ENCODE measurements at regions not wholly inside any gene's neighbourhood (a gene's known extent, or its start where the extent isn't known, plus 50 kb on each side); places are given as distances from the start of the nearest gene placed in this dataset.

DNA sequence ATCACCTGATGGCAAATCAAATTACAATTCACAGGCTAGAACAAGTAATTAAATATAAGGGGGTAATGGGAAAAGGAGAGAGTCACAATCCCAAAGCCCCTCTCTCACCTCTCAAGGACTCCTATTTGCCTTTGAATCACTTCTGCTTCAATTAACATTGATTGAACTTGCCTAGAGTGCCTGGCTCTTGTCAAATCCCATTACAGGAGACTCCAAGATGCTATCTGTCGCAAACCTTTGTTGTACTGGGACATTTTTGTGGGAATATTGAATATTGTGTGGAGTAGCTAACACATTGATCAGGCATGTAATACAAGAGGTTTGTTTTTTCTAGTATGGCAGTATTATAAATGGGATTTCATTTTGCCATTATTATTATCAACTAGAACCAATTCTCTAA lies 412.8 kb upstream of the AZI2 start:
- no peaks in the 10 kb centered on the region for H3K36me3 Mint-ChIP-seq
- H3K4me3 Mint-ChIP-seq: no peak overlapping the region
- DNase-seq: no peak
- H3K27ac Mint-ChIP-seq: no peak overlapping the region
- H3K9me3 Mint-ChIP-seq: peaks cover 0 to 12% (median 3%) of the 10 kb centered on the region in 6 donors
- H3K4me1 Mint-ChIP-seq: no peaks in the 10 kb centered on the region
- peaks cover 0 to 3% (median 0%) of the 10 kb centered on the region in 3 donors for H3K27me3 Mint-ChIP-seq (ENCODE audit: low read depth in 3 of 3)

DNA sequence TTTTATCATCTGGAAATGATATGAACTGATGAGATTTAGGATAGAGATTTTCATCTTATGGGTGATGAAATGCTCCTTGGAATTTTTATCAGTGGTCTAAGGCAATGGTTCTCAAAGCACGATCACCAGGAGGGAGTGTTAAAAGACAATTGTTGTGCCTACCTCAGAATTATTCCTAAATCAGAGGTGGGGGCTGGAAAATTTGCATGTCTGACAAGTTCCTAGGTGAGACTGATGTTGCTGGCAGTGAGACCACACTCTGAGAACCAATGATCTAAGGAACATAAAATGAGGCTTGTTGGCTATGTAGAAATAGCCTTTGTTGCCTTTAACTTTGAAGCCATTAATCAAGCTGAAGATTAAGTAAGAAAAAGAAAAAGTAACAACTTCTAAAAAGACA lies 416.6 kb upstream of the AZI2 start:
- Mint-ChIP-seq H3K4me1 (no peaks in the 10 kb centered on the region), H3K36me3 (no peaks in the 10 kb centered on the region), H3K4me3 (no peak overlapping the region), H3K27me3 (ENCODE audit: low read depth in 3 of 3) (peaks cover 0 to 3% (median 0%) of the 10 kb centered on the region in 3 donors), H3K27ac (no peak overlapping the region), H3K9me3 (peaks cover 3 to 12% (median 5%) of the 10 kb centered on the region in 6 donors)
- DNase-seq: no peak

DNA sequence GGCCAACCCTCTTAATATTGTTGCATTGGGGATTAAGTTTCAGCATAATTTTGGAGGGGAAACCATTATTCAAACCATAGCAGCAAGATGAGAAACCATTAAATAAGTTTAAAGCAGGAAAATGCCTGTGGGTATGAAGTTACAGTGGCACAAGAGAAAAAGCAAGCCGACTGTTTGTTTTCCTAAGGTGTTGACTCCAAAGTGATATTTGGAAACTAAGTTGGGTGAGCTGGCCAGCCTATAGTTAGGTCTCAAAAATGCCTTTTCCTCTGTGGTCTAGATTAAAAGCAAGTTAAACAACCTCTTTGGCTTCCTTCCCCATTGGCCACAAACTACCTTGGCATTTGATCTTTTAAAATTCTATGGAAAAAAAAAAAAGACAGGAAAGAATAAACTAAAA lies 419.8 kb upstream of the AZI2 start:
- H3K4me3 Mint-ChIP-seq: no peak overlapping the region
- no peak for DNase-seq
- H3K4me1 Mint-ChIP-seq: no peaks in the 10 kb centered on the region
- peaks cover 6 to 39% (median 24%) of the 10 kb centered on the region in 6 donors for H3K9me3 Mint-ChIP-seq
- H3K36me3 Mint-ChIP-seq: no peaks in the 10 kb centered on the region
- H3K27me3 Mint-ChIP-seq (ENCODE audit: low read depth in 3 of 3): peaks cover 0 to 2% (median 0%) of the 10 kb centered on the region in 3 donors
- no peak overlapping the region for H3K27ac Mint-ChIP-seq

DNA sequence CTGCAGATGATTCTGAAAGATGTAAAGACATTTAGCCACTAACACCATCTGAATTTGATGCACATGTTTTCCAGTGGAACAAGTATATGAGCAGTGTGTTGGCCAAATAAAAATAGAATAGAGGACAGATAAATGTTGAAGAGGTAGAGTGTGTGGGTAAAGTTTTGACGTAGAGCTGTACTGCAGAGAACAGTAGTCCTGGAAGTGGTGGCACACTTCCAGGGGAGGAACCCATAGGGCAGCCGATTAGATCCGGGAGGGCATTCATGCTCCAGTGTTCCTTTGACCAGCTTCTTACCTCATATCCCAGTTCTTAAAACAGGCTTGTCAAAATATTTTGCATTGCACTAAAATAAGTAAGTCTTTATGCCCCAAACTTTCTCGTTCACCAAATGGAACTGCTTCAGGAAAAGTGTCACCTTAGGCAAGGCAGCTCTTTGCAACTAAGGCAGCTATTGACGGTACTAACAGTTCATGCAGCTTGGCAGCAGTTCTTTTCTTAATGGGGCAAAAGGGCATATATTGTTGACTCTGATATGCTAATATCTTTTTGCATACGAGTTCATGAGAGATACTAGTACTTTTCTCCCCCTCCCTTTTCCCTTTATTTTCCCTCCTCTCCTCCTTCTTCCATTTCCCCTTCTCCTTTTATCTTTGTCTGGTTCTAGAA lies 429.3 kb upstream of the AZI2 start:
- Mint-ChIP-seq H3K4me3 (no peak overlapping the region), H3K4me1 (no peaks in the 10 kb centered on the region), H3K27me3 (ENCODE audit: low read depth in 3 of 3) (no peaks in the 10 kb centered on the region), H3K9me3 (peaks cover 0 to 38% (median 8%) of the 10 kb centered on the region in 6 donors), H3K27ac (no peak overlapping the region), H3K36me3 (no peaks in the 10 kb centered on the region)
- no peak for DNase-seq

DNA sequence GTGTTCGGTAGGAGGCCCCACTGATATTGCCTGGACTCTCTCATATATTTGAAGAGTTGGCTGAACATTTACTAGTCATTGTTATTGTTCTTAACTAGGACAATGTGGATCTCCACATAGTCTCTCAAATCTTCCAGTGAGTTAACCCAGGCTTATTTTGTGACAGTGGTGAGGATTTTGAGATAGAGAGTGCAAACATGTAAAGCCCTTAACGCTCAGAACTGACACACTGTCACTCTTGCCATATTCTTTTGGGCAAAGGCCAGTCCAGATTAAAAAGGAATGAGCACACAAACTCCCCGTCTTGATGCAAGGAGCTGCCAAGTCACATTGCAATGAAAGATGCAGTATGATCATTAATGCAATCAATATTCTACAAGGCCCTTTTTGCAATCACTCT lies 431.9 kb upstream of the AZI2 start:
- Mint-ChIP-seq H3K4me3 (no peak overlapping the region), H3K27ac (no peak overlapping the region), H3K4me1 (no peaks in the 10 kb centered on the region), H3K27me3 (ENCODE audit: low read depth in 3 of 3) (no peaks in the 10 kb centered on the region), H3K36me3 (no peaks in the 10 kb centered on the region), H3K9me3 (peaks cover 0 to 21% (median 1%) of the 10 kb centered on the region in 6 donors)
- no peak for DNase-seq

DNA sequence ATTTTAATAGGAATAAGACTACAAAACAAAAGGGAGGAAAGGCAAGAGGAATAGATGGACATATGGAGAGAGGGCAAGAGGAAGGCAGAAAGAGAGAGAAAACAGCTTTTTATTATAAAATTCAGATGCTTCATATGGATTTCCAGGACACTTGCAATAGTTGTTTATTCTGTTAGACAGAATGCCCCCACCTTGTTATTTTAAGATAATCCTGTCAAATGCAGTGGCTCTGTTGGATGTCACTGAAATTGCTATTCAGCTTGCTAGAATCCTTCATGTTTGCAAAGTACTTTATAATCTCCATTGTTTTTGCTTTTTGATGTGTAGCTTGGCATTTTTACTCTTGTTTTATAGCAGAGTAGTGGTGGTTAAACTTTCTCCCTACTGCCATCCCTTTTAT lies 432.4 kb upstream of the AZI2 start:
- no peak overlapping the region for H3K27ac Mint-ChIP-seq
- H3K4me3 Mint-ChIP-seq: no peak overlapping the region
- peaks cover 0 to 16% (median 1%) of the 10 kb centered on the region in 6 donors for H3K9me3 Mint-ChIP-seq
- no peaks in the 10 kb centered on the region for H3K27me3 Mint-ChIP-seq (ENCODE audit: low read depth in 3 of 3)
- H3K36me3 Mint-ChIP-seq: no peaks in the 10 kb centered on the region
- no peaks in the 10 kb centered on the region for H3K4me1 Mint-ChIP-seq
- no peak for DNase-seq

DNA sequence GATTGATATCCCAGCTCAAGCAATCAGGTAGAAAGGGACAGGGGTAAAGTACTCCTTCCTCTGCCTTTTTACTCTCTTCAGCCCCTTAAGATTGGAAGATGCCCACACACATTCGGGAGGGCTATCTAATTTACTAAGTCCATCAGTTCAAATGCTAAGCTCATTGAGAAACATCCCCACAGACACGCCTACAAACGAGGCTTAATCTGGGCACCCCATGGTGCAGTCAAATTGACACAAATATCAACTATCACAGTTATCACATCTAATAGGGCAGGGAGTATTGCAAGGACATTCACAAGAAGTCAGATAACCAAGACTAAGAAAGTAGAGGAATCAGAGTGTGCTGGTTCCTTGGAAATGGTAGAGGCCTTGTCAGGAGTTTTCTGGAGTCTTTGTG lies 437.8 kb upstream of the AZI2 start:
- Mint-ChIP-seq H3K27me3 (ENCODE audit: low read depth in 3 of 3) (peaks cover 0 to 3% (median 2%) of the 10 kb centered on the region in 3 donors), H3K4me1 (no peaks in the 10 kb centered on the region), H3K4me3 (no peak overlapping the region), H3K36me3 (no peaks in the 10 kb centered on the region), H3K27ac (no peak overlapping the region), H3K9me3 (peaks cover 0 to 7% (median 1%) of the 10 kb centered on the region in 6 donors)
- DNase-seq: no peak

DNA sequence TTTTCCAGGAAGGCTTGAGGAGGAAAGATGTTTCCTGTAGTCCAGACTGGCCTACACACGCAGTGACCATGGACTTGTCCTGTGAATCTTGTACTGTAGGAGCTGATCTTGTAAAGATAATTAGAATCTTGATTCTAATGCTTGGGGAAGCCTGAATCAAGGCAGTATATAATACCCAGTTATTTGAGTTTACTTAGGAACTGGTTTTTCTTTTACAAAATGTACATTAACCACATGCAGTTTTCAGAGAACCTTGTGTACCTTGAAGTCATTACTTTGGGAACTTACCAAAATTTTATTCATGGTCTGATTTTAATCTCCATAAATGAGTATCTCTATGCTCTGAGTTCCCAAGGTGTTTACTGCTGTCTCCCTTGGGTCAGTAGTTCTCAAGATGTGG lies 439.9 kb upstream of the AZI2 start:
- Mint-ChIP-seq H3K36me3 (no peaks in the 10 kb centered on the region), H3K4me3 (no peak overlapping the region), H3K9me3 (peaks cover 0 to 16% (median 1%) of the 10 kb centered on the region in 6 donors), H3K27me3 (ENCODE audit: low read depth in 3 of 3) (peaks cover 0 to 3% (median 2%) of the 10 kb centered on the region in 3 donors), H3K4me1 (no peaks in the 10 kb centered on the region), H3K27ac (no peak overlapping the region)
- DNase-seq: no peak

DNA sequence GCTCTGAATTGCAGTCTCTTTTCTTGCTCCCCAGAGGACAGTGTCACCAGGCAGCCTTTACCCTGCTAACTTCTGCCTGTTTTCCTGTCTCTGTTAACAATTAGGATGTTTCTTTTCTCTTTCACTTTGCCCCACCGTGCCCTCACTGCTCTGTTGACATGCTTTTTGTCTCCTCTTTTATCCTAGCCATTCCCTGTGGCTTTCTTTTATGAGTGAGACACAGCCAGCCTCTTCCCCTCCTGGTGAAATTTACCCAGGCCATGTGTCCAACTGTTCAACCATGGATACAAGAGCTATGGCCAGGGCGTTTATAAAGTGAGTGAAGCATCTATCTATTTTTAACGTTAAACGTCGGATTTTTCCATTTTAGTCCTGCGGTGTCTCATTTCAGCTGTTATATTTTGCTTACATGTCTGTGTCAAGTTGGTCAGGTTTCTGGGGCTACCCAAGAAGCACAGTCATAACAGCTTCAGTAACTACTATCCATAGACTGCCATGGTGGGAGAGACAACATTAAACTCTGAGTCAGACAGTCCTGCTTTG lies 443.2 kb upstream of the AZI2 start:
- Mint-ChIP-seq H3K27ac (no peak overlapping the region), H3K4me1 (no peaks in the 10 kb centered on the region), H3K36me3 (no peaks in the 10 kb centered on the region), H3K4me3 (no peak overlapping the region), H3K9me3 (peaks cover 0 to 16% (median 1%) of the 10 kb centered on the region in 6 donors), H3K27me3 (ENCODE audit: low read depth in 3 of 3) (peaks cover 2 to 3% (median 2%) of the 10 kb centered on the region in 3 donors)
- DNase-seq: no peak

DNA sequence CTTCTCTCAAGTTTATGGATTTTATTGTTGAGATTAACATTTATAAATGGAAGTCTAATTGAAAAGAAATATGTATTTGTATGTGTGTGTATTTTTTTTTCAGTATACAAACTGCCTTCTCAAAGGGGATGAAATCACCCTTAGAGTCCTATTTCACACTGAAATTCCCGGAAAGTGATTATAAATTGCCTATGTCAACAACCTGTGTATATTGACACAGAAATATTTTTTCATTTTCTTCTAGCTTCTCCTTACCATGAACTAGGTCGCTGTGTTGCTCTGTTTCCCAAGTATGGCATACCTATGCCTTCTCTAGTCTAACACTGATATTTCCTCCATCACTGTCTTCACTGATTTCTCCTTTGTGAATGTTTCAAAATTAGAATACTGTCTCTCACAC lies 444.0 kb upstream of the AZI2 start:
- DNase-seq: no peak
- H3K9me3 Mint-ChIP-seq: peaks cover 0 to 16% (median 0%) of the 10 kb centered on the region in 6 donors
- H3K27me3 Mint-ChIP-seq (ENCODE audit: low read depth in 3 of 3): peaks cover 0 to 3% (median 2%) of the 10 kb centered on the region in 3 donors
- no peaks in the 10 kb centered on the region for H3K4me1 Mint-ChIP-seq
- no peak overlapping the region for H3K27ac Mint-ChIP-seq
- no peaks in the 10 kb centered on the region for H3K36me3 Mint-ChIP-seq
- H3K4me3 Mint-ChIP-seq: no peak overlapping the region

DNA sequence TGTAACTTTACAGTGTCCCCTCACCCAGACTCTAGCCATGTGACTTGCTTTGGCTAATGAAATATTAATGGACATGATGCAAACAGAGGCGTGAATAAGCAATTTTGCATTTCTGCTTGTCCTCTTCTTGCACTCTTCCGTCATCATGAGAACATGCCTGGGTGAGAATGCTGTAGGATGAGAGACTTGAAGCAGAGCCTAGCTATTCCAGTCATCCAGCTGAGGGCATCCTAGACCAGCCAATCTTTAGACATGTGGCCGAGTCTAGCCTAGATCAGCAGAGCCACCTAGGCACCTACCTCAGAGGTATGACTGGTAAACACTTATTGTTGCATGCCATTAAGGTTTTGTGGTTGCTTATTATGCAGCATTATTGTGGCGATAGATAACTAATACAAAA lies 450.5 kb upstream of the AZI2 start:
- peaks cover 0 to 5% (median 1%) of the 10 kb centered on the region in 6 donors for H3K9me3 Mint-ChIP-seq
- H3K27ac Mint-ChIP-seq: no peak overlapping the region
- no peak overlapping the region for H3K4me3 Mint-ChIP-seq
- no peak for DNase-seq
- H3K36me3 Mint-ChIP-seq: no peaks in the 10 kb centered on the region
- H3K4me1 Mint-ChIP-seq: no peaks in the 10 kb centered on the region
- H3K27me3 Mint-ChIP-seq (ENCODE audit: low read depth in 3 of 3): peaks cover 0 to 3% (median 0%) of the 10 kb centered on the region in 3 donors

DNA sequence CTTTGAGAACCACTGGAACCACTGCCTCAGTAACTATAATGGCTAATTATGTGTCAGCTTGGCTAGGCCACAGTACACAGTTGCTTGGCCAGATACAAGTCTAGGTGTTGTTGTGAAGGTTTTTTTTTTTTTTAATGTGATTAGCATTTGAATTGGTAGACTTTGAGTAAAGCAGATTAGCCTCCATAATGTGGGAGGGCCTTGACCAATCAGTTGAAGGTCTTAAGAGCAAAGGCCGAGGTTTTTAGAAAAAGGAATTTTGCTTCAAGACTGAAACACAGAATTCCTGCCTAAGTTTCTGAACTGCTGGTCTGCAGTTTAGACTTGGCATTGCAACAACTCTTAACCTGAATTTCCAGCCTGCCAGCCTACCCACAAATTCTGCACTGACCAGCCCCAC lies 451.6 kb upstream of the AZI2 start:
- peaks cover 0 to 5% (median 1%) of the 10 kb centered on the region in 6 donors for H3K9me3 Mint-ChIP-seq
- H3K4me1 Mint-ChIP-seq: no peaks in the 10 kb centered on the region
- no peak overlapping the region for H3K27ac Mint-ChIP-seq
- H3K27me3 Mint-ChIP-seq (ENCODE audit: low read depth in 3 of 3): no peaks in the 10 kb centered on the region
- DNase-seq: no peak
- H3K4me3 Mint-ChIP-seq: no peak overlapping the region
- no peaks in the 10 kb centered on the region for H3K36me3 Mint-ChIP-seq

DNA sequence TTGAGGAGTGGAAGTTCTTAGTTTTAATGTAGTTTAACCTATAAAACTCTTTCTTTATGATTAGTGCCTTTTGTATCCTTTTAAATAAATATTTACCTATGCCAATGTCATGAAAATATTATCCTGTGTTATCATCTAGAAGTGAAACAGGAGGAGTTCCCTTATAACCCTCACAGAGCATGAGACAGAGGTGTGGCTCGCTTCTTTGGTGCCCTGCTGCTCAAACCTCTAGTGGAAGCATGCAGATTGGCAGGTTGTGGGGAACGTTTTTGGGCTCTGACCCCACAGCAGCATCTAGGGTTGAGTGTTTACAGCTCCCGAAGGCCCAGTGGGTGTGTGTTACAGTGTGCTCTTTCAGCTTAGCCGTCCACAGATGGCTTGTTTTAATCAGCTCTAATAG lies 459.4 kb upstream of the AZI2 start:
- peaks cover 0 to 1% (median 0%) of the 10 kb centered on the region in 3 donors for H3K27me3 Mint-ChIP-seq (ENCODE audit: low read depth in 3 of 3)
- DNase-seq: no peak
- H3K36me3 Mint-ChIP-seq: no peaks in the 10 kb centered on the region
- no peak overlapping the region for H3K27ac Mint-ChIP-seq
- peaks cover 0 to 6% (median 2%) of the 10 kb centered on the region in 6 donors for H3K9me3 Mint-ChIP-seq
- H3K4me1 Mint-ChIP-seq: no peaks in the 10 kb centered on the region
- H3K4me3 Mint-ChIP-seq: no peak overlapping the region

DNA sequence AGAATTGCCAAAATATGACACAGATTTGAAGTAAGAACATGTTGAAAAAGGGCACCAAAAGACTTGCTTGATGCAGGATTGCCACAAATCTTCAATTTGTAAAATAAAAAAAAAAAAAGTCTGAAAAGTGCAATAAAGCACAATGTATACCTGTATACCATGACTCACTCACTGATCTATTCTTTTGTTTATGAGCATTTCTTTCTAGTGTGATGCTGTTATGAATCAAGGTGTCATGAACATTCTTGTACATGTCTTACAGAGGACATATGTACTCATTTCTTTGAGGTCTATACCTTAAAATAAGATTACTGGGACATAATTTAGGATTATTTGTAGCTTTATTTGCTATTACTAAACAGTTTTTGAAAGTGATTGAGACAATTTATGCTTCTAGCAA lies 464.9 kb upstream of the RBMS3 start:
- no peak for DNase-seq
- no peaks in the 10 kb centered on the region for H3K4me1 Mint-ChIP-seq
- H3K27me3 Mint-ChIP-seq (ENCODE audit: low read depth in 3 of 3): peaks cover 0 to 2% (median 0%) of the 10 kb centered on the region in 3 donors
- no peaks in the 10 kb centered on the region for H3K36me3 Mint-ChIP-seq
- no peak overlapping the region for H3K27ac Mint-ChIP-seq
- H3K4me3 Mint-ChIP-seq: no peak overlapping the region
- peaks cover 0 to 10% (median 4%) of the 10 kb centered on the region in 6 donors for H3K9me3 Mint-ChIP-seq

DNA sequence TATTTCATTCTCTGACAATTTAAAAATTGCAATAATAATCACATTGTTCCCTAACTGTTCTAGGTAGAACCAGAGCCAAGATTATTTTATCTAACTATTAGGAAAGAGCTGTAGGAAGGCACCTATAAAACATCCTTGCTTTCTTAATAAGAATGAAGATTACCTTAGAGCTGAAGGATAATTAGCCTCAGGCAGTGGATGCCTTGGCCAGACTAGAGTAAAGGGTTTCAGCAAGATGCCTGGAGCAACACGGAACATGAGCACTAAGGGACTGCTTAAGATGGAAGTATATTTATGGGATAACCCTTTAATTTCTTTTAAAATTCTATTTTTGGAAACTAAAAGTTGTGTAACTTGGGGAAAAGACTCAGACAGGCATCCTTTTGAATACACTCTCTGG lies 456.6 kb upstream of the RBMS3 start:
- no peaks in the 10 kb centered on the region for H3K36me3 Mint-ChIP-seq
- peaks cover 0 to 3% (median 2%) of the 10 kb centered on the region in 3 donors for H3K27me3 Mint-ChIP-seq (ENCODE audit: low read depth in 3 of 3)
- no peaks in the 10 kb centered on the region for H3K4me1 Mint-ChIP-seq
- H3K27ac Mint-ChIP-seq: no peak overlapping the region
- no peak for DNase-seq
- H3K4me3 Mint-ChIP-seq: no peak overlapping the region
- peaks cover under 1 to 20% (median 3%) of the 10 kb centered on the region in 6 donors for H3K9me3 Mint-ChIP-seq
